NCI-H460 (cell line): ENCODE measurements at regions not wholly inside any gene's neighbourhood (a gene's known extent, or its start where the extent isn't known, plus 50 kb on each side); places are given as distances from the start of the nearest gene placed in this dataset.

Experiments
- DNase-seq: peaks from one replicate; pipeline ENCODE4 v3.0.0-alpha.2; 2016; ENCODE audit warnings: low read depth; ENCODE audit errors: extremely low read depth

- DNase-seq: no peak
Measured at GRCh38 chr10:64463406-64463805, 942.2 kb downstream of the REEP3 start.

DNA sequence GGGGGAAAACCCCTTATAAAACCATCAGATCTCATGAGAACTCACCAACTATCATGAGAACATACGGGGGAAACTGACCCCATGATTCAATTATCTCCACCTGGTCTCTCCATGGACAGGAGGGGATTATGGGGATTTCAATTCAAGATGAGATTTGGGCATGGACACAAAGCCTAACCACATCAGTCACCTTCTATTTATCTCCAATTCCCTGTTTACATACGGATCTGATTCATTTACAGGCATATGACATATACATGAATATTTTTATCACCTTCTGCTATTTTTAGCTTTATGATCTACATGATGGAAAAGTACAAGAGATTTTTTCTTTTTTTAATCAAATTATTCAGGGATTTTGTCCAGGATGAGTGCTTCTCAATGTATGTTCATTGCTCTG is 944.5 kb downstream of the REEP3 start:
- no peak for DNase-seq

DNA sequence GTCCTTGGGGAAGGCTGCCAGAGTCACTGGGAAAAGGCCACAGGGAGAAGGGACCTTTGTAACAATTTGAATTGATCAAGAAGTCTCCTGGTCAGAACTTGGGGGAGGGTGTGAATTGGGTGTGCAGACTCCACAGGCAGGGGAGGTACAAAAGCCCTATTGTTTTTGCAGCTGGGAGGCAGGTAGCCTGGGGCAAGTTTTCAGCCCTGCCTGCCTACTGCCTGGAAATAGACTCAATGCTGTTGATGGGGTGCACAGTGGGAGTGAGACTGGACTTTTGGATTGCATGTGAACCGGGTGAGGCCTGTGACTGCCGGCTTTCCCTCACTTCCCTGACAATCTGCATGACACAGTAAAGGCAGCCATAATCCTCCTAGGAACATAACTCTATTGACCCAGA is 947.0 kb downstream of the REEP3 start:
- no peak for DNase-seq

DNA sequence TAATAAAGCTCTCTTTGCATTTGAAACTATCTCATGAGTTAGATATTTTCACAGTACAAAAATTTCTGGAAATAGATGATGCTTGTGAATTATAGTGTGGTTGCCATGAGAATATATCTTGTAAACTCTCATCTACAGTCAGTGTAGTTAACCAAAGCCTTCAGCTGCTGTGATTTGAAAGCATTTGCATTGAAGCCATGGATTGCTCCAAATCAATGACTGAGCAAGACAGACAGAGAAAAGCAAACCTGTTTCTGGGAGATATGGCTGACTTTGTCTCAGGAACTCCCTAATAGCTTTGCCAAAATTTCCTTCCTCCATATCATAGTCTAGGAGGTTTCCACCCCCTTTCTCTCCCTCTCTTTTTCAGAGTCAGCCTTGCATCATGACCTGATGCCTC is 955.3 kb downstream of the REEP3 start:
- DNase-seq: no peak

DNA sequence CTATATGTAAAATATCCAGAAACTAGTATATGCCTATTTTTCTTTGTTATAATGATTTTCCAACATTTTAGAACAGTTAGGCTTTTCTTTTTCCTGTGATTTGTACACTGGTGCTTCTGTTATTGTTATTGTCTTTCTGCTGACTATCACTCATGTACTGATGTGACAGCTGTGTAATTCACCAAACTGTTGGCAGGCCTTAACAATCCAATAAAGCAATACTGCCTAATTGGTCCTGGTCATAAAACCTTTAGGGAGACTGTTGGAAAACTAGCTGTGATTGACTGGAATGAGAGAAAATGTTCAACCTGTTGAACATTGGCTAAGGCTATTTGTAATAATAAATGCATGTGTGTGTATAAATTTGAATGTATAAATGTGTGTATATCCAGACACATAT is 956.6 kb downstream of the REEP3 start:
- DNase-seq: no peak

DNA sequence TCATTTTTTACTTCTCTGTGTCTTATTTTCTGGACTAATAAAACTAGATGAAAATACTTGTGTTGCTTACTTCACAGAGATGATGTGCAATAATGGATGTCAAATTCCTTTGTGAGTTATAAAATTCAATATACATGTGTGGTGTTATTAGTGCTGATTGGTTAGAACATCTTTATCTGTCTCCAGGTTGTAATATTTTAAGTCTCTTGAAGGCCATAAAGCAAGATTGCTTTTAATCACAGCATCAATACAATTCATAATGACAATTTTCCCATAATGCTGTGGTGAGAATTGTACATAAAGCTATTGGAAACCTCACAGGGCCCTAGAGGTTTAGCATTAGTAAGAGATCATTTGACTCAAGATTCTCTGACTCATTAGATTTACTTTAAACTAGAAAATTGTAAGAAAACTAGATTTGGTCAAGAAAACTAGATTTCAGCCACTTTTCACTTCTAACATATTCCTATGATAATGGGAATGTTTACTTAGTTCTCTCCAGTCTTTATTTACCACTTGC is 963.7 kb downstream of the REEP3 start:
- DNase-seq: no peak

DNA sequence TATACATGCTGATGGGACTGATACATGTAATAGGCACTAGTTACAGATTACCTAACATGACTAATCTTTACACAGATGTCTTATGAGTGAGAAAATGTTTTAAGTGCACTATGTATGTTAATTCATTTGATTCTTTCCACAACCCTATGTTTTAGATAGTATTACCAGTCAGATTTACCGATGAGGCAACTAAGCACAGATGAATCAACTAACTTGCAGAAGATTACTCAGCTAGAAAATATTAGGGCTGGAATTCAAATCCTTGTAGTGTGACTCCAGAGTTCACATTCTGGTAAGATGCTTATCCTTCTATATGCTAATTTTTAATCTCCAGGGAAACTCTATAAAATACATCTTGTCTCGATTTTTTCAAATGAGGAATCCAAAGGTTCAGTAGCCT is 964.9 kb downstream of the REEP3 start:
- DNase-seq: no peak

- no peak for DNase-seq
Measured at GRCh38 chr10:64486901-64487300, 965.7 kb downstream of the REEP3 start.

DNA sequence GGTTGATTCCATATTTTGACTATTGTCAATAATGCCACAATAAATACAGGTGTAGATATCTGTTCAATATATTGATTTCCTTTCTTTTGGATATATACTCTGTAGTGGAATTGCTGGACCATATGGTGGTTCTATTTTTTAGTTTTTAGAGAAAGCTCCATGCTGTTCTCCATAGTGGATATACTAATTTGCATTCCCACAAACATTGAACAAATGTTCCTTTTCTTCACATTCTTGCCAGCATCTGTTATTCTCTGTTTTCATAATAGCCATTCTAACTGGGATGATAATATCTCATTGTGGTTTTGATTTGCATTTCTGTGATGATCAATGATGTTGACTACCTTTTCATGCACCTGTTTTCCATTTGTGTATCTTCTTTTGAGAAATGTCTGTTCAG is 973.7 kb downstream of the REEP3 start:
- no peak for DNase-seq

DNA sequence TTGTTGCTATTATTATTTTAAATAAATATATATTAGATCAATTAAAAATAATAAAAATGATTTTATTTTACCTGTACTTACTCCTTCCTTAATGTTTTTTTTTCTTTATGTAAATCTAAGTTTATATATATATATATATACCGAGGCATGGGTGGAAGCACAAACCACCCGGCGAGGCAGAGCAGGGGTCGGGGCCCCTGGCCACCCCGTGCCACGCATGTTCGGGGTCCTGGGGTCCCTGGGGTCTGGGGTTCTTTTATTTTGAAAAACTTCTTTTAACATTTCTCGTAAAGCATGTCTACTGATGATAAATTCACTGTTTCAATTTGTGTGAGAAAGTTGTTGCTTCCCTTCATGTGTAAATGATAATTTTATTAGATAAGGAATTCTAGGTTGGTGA is 976.1 kb downstream of the REEP3 start:
- DNase-seq: no peak

DNA sequence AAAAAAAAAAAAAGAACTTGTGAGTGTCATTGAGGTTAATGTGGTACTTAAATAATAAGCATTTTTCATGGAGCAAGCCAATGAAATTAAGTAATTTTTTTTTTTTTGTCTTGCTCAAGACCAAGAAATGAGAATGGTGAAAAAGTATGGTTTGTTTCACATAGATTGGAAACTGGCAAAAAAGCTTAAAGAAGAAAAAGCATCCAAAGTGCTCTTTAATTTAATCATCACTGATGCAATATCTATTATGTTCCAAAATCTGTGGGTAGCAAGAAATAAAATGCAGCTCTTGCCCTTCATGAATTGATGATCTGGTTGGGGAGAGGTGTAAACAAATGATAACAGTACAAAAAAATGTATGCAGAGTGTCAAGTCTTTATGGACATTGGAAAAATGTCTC is 980.6 kb downstream of the REEP3 start:
- no peak for DNase-seq

GRCh38 chr10:64502936-64503335 is 981.7 kb downstream of the REEP3 start:
- DNase-seq: no peak

DNA sequence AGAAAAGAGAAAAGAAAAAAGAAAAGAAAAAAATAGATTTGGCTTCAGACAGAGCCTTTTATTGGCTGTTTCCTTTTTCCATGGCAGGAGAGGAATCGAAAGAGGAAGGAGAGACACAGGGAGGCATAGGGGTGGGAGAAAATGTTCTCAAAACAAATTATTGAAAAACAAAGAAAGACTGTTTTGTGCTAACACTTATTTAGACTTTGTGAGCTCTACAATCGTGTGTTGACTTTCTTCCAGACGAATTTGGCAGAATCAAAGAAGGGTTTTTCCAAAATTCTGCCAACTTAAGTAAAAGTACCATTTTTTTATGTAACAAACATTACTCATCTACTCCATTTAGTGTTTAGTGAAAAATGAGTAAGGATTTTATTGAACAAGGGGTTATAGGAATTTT is 982.2 kb downstream of the REEP3 start:
- DNase-seq: no peak

DNA sequence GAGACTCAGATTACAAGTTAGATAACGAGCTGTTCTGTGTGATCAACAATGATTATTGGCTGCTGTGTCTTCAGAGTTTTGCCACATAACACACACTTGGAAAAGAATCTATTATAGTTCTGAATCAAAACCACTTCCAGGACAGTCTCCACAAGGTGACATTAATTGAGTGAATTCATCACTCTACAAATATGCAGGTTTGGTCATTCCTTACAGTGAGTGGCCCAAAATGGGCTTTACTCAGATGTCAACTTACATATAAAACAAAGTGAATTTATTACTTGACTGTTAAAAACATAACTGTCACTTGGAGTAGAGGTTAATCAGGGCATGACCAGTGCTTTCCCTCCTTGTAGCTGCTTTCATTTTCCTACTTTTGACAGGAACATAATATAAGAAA is 984.3 kb downstream of the REEP3 start:
- no peak for DNase-seq

GRCh38 chr10:64506963-64507362 is 985.8 kb downstream of the REEP3 start:
- DNase-seq: no peak

DNA sequence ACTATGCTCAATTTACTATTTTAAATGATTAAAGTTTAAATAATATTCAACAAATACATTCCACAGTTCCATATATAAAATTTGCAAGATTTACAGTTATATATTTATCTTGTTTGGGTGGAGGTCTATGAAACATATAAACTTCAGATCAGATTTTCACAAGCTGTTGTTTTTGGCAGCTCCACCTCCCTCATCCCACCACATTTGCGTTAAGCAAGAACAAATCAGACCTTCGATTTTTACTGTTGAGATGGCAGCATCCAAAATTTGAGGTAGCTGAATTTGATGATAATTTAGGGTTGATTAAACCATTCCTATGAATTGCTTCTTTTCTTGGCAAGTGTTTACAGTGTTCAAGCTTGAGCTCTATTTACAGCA is 986.4 kb downstream of the REEP3 start:
- DNase-seq: no peak

- DNase-seq: no peak
Measured at GRCh38 chr10:64508029-64508661, 986.9 kb downstream of the REEP3 start.

DNA sequence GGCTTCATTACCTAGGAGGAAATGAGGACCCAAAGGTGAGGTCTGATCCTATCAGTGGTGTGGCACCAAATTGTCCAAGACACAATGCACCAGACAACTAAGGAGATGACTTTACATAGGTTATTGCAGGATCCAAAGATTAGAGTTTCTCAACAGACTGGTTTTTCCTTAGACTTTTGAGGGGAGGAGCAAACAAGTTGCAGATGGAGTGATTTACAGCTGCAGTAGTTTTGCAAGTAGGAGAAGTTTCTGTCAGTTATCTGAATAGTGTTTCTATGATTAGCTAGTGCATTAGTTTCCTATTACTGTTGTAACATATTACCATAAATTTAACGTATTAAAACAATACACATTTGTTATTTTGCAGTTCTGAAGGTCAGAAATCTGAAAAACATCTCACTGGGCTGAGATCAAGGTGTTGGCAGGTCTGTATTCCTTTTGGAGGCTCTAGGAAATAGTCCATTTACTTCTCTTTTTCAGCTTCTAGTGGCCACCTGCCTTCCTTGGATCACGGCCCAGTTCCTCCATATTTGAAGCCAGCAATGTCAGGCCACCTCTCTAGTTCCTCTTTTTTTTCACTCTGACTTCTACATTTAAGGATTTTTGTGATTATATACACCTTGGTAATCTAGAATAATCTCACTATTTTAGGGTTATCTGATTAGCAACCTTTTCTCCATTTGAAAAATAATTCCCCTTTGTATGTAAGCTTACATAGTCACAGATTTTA is 994.9 kb downstream of the REEP3 start:
- DNase-seq: no peak

- no peak for DNase-seq
Measured at GRCh38 chr10:64518456-64518855, 997.3 kb downstream of the REEP3 start.

- DNase-seq: no peak
Measured at GRCh38 chr10:64519427-64519826, 998.2 kb downstream of the REEP3 start.

- DNase-seq: no peak
Measured at GRCh38 chr10:64519831-64520230, 998.6 kb downstream of the REEP3 start.

GRCh38 chr10:64523065-64523759 is 1002.0 kb downstream of the REEP3 start:
- no peak for DNase-seq
